DND-41 (cell line): ENCODE measurements at regions not wholly inside any gene's neighbourhood (a gene's known extent, or its start where the extent isn't known, plus 50 kb on each side); places are given as distances from the start of the nearest gene placed in this dataset.
"Not testable (repeated sequence)": the region's sequence is repeated elsewhere in the genome, so short reads cannot be mapped to it uniquely, and the experiment has no call there.

ENCODE experiments used
- ATAC-seq: fragments of 200-7000 bp; cut with Tn5 transposase; 3 replicates; pipeline ENCODE4 v1.9.1; 2021; ENCODE audit warnings: low read depth; ENCODE audit not compliant: insufficient read depth
- DNase-seq: peaks from one replicate; pipeline ENCODE4 v3.0.0-alpha.2; 2020
- H2AFZ ChIP-seq: 2 replicates; pipeline ENCODE4 v1.6.0; 2012; ENCODE audit warnings: low read depth, low read length
- H3K27ac ChIP-seq: 2 replicates; pipeline ENCODE4 v1.5.1; 2012; ENCODE audit warnings: low read length, inconsistent platforms
- H3K27me3 ChIP-seq: fragments of 200-600 bp; sonication (generic); 2 replicates; pipeline ENCODE4 v1.6.0; 2012; ENCODE audit warnings: low read length, mild to moderate bottlenecking, inconsistent platforms; ENCODE audit not compliant: insufficient read depth, poor library complexity
- H3K36me3 ChIP-seq: 2 replicates; pipeline ENCODE4 v1.5.1; 2012; ENCODE audit warnings: low read length, inconsistent platforms; ENCODE audit not compliant: insufficient read depth
- H3K4me1 ChIP-seq: 2 replicates; pipeline ENCODE4 v1.5.1; 2012; ENCODE audit warnings: mild to moderate bottlenecking, low read length; ENCODE audit not compliant: insufficient read depth
- H3K4me2 ChIP-seq: 2 replicates; pipeline ENCODE4 v1.6.0; 2012; ENCODE audit warnings: mild to moderate bottlenecking, moderate library complexity, low read length, inconsistent platforms; ENCODE audit not compliant: insufficient read depth
- H3K4me3 ChIP-seq, 2 experiments: fragments of 200-600 bp in 1 of 2; shearing (Covaris generic) in 1 of 2; 2 replicates each; pipeline ENCODE4 v1.5.1; 2012 to 2016; ENCODE audit warnings: inconsistent platforms in 2 of 2, low read length in 2 of 2, mild to moderate bottlenecking in 2 of 2, low read depth in 1 of 2, moderate library complexity in 1 of 2
- H3K79me2 ChIP-seq: 2 replicates; pipeline ENCODE4 v1.6.0; 2012; ENCODE audit warnings: low read length, inconsistent platforms; ENCODE audit not compliant: insufficient read depth
- H3K9ac ChIP-seq: 2 replicates; pipeline ENCODE4 v1.6.0; 2012; ENCODE audit warnings: low read depth, mild to moderate bottlenecking, inconsistent platforms, low read length, moderate library complexity
- H3K9me3 ChIP-seq: 2 replicates; pipeline ENCODE4 v1.5.1; 2012; ENCODE audit warnings: low read length, moderate library complexity, mild to moderate bottlenecking, inconsistent platforms; ENCODE audit not compliant: insufficient read depth, severe bottlenecking
- H4K20me1 ChIP-seq: 2 replicates; pipeline ENCODE4 v1.6.0; 2012; ENCODE audit warnings: low read length; ENCODE audit not compliant: insufficient read depth
- CTCF ChIP-seq: IDR thresholded peaks from 2 replicates; pipeline ENCODE4 v1.5.1; 2012; ENCODE audit warnings: borderline replicate concordance, low read length, moderate library complexity, mild to moderate bottlenecking; ENCODE audit not compliant: poor library complexity, severe bottlenecking; ENCODE audit errors: extremely low read depth
- EZH2 ChIP-seq: IDR thresholded peaks from 3 replicates; pipeline ENCODE4 v1.6.1; 2012; ENCODE audit warnings: borderline replicate concordance, low read depth, mild to moderate bottlenecking, moderate library complexity, low read length, inconsistent platforms; ENCODE audit not compliant: severe bottlenecking

- H3K4me3 ChIP-seq: no peak overlapping the region
- no peaks in the 10 kb centered on the region for H3K27me3 ChIP-seq
- no peak overlapping the region for H3K27ac ChIP-seq
- no peak overlapping the region for H2AFZ ChIP-seq
- no peak overlapping the region for H3K9ac ChIP-seq
- peaks cover 14% of the 10 kb centered on the region for H3K9me3 ChIP-seq
- no peak for DNase-seq
- no peaks in the 10 kb centered on the region for H4K20me1 ChIP-seq
- H3K4me2 ChIP-seq: no peak overlapping the region
- TF ChIP-seq EZH2: no peak
- TF ChIP-seq CTCF: no peak
- no peak for ATAC-seq
- peaks cover 12% of the 10 kb centered on the region; the same call in 1 of the 2 replicates for H3K36me3 ChIP-seq
- no peaks in the 10 kb centered on the region; the same call in 1 of the 2 replicates for H3K4me1 ChIP-seq
- no peaks in the 10 kb centered on the region for H3K79me2 ChIP-seq
Measured at GRCh38 chr2:39968037-39968436, 189.0 kb upstream of the THUMPD2 start.

GRCh38 chr2:39960681-39961080 lies 181.6 kb upstream of the THUMPD2 start:
- not testable (repeated sequence) for H2AFZ ChIP-seq, H3K27me3 ChIP-seq, ATAC-seq

DNA sequence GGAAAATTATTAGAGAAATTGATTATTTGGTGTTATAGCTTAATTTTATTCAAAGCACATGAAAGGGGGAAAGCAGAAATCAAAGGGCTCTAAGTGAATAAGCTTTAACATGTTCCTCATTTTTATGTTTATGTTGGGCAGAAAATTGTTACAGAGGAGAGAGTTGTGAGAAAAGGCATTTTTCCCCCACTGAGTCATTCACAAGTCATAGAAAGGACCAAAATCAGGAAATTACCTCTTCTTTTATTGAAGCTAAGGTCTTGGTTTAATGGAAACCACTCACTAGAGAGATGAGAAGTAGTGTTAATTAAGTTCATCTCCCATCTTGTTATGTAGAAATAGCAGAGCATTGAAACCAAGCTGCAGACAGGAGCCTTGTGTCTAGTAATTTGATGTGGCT lies 175.3 kb upstream of the THUMPD2 start:
- Histone ChIP-seq H3K79me2 (no peaks in the 10 kb centered on the region), H2AFZ (no peak overlapping the region), H3K4me1 (no peaks in the 10 kb centered on the region), H3K9ac (no peak overlapping the region), H3K9me3 (no peaks in the 10 kb centered on the region), H3K36me3 (peaks cover under 1% of the 10 kb centered on the region; the same call in 1 of the 2 replicates), H4K20me1 (no peaks in the 10 kb centered on the region), H3K27me3 (no peaks in the 10 kb centered on the region), H3K27ac (no peak overlapping the region), H3K4me3 (no peak overlapping the region), H3K4me2 (no peak overlapping the region)
- ATAC-seq (no peak), DNase-seq (no peak)
- no peak for TF ChIP-seq CTCF
- TF ChIP-seq EZH2: no peak

More at GRCh38 chr2:39960681-39961080, 181.6 kb upstream of the THUMPD2 start:
- DNase-seq, H3K4me2 ChIP-seq, H3K36me3 ChIP-seq, H3K79me2 ChIP-seq, H3K4me3 ChIP-seq, H4K20me1 ChIP-seq, H3K4me1 ChIP-seq, H3K27ac ChIP-seq, H3K9ac ChIP-seq, H3K9me3 ChIP-seq: not testable (repeated sequence)

GRCh38 chr2:39949131-39949530 lies 170.1 kb upstream of the THUMPD2 start:
- no peak overlapping the region for H3K4me3 ChIP-seq
- no peaks in the 10 kb centered on the region for H3K27me3 ChIP-seq
- TF ChIP-seq EZH2: no peak
- TF ChIP-seq CTCF: no peak
- peaks cover 7% of the 10 kb centered on the region; the same call in 1 of the 2 replicates for H3K4me1 ChIP-seq
- no peaks in the 10 kb centered on the region for H4K20me1 ChIP-seq
- H3K9ac ChIP-seq: no peak overlapping the region
- no peaks in the 10 kb centered on the region for H3K36me3 ChIP-seq
- H2AFZ ChIP-seq: no peak overlapping the region
- H3K9me3 ChIP-seq: no peaks in the 10 kb centered on the region
- H3K4me2 ChIP-seq: no peak overlapping the region
- DNase-seq: no peak
- no peak for ATAC-seq
- H3K79me2 ChIP-seq: no peaks in the 10 kb centered on the region
- no peak overlapping the region for H3K27ac ChIP-seq
